Left renal pelvis (tissue), 4 donors: ENCODE measurements at regions not wholly inside any gene's neighbourhood (a gene's known extent, or its start where the extent isn't known, plus 50 kb on each side); places are given as distances from the start of the nearest gene placed in this dataset.

Experiments
- DNase-seq, 4 donors: peaks; one replicate each; pipeline ENCODE4 v3.0.0-alpha.2; 2013; ENCODE audit warnings: low read depth in 4 of 4, low spot score in 3 of 4

DNA sequence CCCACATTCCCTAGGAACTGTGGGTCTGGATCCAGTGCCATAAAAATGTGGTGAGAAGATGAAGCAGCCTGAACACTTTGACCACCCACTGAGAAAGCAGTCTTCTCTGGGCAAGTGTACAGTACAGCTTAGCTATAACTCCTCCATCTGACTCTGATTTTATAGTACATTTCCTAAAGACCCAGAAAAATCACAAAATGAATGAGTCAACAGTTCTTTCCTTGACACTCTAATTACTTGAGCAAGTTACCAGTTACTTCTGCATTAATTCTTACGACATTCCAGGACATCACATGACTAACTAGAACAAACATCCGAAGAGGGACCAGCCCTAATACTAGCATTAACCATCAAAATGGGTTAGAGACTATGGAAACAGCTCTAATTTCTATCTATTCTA, 148.1 kb upstream of the PEX5L start:
- no peak for DNase-seq

DNA sequence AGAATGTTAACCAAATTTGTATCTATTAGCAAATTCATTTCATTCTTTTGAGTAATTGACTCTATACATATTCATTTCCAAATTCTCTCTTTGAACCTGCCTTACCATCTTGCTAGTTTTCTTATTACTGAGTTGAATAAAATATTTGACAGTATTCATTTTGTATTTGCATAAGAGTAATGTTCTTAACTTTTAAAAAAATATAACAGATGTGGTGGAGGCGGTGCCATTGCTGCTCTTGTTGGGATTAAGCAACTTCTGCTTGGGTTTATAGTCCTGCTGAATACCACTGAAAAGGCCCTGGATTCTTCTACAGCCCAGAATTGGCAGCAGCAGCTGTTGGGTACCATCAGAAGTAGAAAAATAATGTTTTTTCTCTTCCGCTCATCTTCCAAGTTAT, 148.9 kb upstream of the PEX5L start:
- no peak for DNase-seq

DNA sequence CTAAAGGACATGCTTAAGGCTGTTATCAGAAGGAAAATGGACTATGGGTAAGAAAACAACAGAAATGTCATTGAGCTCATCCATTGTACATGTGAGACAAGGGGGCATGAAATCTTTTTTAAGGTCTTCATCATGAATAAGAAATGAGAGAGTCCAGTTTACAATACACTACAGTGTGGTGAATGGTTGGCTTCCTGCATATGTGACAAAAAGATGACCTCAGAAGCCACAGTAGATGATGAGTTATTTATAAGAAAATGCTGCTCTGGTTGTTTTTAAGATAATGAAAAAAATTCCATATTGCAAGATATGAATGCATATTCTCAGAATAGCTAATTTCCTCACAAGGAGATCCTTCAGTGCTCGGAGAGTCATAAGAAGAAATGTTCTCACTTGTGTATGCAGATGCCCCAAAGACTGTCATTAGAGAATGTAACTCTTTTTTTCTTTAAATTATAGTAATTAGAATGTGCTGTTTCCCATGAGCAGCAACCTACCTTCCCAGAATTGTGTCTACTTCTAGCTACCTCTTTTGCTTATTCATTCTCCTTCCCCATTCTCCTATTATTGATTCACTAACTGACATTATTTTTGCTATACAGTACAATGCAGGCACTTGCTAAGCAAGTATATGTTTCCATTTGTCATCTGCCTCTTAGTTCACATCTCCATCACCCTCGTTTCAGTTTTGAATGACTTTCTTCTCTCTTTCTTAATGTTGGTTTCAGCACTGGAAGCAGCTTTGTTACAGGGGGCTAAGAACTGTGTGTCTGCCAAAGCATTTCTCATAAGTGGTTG, 152.0 kb upstream of the PEX5L start:
- no peak for DNase-seq

DNA sequence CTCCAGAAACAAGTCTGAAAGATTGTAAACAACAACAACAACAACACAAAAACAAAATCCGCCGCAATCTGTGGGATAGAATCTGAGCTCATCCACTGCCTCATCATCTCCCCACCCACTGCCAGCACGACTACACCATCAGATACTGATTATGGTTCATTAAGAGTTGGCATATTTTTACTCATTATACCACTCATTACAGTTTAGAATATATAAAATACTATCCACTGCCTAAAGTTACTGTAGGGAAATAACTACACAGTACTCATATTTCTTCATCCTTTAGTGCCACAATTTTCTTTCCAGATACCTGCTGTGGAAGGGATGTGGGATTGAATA, 152.5 kb upstream of the PEX5L start:
- DNase-seq = no peak

DNA sequence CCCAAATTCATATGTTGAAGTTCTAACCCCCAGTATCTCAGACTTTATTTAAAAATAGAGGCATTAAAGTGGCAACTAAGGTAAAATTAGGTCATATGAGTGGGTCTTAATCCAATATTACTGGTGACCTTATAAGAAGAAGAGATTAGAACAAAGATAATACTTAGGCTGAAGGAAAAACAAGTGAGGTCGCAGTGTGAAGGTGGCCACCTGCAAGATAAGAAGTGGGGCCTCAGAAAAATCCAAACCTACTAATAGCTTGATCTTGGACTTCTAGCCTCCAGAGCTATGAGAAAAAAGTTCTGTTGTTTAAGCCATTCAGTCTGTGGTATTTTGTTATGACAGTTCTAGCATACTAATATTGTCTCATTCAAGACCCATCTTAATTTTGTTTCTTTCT, 159.9 kb upstream of the PEX5L start:
- DNase-seq = no peak

DNA sequence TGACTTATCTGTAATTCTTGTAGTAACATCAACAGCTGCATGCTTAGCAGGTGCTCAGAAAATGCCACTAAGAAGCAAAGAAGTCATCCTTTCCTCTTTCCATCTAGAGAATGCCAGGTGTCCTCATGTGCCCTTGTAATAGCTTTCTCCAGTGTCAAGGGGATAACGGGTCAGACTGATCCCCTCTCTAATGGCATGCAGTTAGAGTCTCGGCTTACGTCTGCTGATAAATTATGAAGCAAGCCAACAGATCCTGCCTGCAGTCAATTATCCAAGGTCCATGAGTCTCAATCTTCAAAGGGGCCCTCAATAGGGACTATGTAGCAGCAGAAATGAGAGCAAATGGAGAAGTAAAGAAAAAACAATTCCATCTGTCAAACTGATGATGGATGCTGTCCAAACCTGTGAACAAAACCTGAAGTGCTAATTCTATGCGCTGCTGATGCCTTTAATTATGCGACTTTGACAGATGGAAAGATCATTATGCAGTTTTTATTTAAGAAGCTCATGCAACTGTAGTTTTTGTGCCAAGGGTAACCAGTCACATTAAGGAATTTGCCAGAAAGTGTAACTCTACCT, 162.8 kb upstream of the PEX5L start:
- no peak for DNase-seq

DNA sequence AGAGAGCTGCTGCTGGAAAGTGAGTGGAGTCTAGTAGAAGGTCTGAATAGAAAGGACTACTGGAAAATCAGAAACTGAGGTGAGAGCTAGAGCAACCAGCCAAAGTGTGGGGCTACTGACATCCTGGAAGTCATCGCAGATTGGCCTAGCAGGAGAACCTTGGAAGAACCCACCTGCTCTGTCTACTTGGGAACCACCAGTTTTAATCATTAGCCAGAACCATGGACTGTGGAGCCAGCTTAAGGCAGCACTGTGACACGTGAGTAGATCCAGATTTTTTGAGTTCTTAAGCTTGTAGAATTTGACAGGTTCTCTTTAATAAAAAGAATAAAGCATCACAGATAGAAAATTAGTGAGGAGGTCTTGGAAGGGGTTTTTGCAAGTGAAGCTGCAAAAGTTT, 179.1 kb upstream of the PEX5L start:
- DNase-seq = no peak

DNA sequence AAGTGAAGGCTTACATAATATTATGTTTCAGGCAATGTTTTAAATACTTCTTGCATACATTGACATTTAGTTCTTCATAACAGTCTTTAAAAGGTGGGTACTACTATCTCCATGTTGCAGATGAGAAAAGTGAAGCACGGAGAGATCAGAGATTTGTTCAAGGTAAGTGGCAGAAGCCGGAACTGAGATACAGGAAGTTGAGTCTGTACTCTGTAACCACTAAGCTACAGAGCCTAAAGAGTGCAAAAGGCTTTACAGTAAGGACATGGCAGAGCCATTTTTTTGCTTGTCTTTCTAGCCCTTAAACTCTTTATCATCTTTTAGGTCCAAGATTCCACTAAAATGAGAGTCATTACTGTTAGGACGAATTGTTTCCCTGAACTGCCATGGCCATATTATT, 186.5 kb upstream of the PEX5L start:
- no peak for DNase-seq

DNA sequence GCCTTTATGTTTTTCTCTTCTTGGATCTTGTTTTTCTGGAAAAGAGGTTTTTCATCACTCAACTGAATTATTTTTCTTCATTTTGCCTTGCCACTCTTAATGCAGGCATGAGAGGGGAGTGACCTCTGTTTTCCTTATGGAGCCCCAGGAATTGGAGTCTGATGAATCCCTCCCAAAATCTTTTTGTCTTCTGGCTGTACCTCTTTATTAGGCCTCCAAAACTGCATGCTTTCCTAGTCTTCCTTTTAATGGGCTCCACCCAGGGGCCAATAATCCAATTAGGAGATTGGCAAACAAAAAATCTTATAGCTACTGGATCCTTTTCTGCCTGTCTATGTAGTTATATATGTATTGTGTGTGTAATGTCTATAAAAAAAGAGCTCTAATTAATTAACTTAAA, 192.4 kb upstream of the PEX5L start:
- no peak for DNase-seq

DNA sequence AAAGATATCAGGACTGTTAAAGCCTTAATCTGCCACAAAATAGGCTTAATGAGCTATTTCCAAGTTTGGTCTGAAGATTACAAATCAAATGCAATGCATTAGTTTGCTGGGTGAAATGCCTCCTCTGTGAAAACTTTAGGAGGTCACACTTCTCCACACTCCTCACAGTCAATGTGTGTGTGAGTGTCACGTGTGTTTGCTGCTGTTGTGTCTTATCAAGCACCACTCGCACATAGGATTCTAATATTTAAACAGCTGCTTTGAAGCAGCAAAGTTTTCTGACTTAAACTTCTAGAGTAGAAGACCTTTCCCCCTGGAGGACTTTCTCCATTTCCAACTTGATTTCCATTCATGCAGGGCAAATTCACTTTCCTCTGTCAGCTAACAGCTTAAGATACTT, 203.2 kb upstream of the PEX5L start:
- DNase-seq = no peak

DNA sequence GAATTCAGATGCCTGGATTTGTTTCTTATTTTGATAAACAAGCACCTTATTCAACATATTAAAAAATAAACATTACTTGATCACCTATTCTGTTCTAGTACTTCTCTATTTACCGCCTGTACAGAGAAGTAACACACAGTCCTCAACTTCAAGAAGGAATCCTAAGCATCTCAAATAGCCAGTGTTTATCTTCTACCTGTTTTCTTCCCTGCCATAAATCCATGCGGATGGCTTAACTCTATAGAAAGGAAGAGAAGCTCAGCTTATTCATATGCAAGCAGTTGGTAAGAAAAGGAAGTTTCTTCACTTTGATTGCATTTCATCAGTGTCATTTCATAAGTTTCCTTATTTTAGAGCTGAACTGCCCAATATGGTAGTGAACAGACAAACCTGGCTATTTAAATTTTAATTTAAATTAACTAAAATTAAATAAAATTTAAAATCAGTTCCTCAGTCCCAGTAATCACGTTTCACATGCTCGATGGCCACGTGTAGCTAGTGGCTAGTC, 210.0 kb upstream of the PEX5L start:
- DNase-seq = no peak

DNA sequence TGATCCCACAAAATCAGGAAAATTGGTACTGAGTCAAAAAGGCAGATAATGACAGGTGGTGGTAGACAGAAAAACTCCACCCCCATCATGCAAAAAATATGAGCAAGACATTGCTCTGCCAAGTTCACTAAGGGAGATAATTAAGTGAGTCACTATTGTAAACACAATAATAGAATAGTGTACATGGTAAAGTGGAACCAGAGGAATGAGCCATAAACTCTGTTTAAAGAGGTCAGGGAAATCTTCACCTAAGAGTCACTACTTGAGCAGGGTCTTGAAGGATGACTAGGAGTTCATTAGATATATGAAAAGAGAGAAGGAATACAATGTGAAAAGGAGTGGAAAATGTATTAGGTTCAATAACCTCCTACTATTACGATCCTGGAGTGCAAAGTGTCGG, 213.4 kb upstream of the PEX5L start:
- DNase-seq = no peak

DNA sequence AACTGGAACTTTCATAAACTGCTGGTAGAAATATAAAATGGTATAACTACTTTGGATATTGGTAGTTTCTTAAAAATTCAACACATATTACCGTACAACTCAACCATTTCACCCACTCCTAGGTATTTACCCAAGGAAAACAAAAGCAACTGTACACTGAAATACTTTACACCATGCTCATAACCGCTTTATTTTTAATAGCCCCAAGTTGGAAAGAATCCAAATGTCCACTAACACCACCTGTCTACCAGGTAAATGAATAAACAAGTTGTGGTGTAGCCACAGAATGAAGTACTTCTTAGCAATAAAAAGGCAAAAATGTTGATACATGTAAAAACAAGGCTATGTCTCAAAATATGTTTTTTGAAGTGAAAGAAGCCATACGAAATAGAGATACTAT, 215.9 kb upstream of the PEX5L start:
- DNase-seq = no peak

DNA sequence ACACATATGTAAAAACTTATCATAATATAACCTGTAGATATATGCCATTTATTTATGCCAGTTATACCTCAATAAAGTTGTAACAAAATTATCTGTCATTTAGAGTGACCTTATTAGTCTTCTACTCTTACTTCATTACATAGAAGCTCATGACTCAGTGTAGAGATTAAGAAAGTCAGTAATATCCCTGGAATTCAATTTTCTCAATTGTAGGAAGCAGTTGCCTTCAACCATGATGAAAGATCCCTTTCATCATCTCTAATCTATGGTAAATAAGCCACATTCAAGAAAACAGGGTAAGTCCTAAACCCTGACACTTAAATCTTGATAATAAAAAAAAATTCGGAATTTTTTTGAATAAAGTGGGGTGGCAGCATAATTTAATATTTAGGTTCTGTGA, 216.5 kb upstream of the PEX5L start:
- no peak for DNase-seq

DNA sequence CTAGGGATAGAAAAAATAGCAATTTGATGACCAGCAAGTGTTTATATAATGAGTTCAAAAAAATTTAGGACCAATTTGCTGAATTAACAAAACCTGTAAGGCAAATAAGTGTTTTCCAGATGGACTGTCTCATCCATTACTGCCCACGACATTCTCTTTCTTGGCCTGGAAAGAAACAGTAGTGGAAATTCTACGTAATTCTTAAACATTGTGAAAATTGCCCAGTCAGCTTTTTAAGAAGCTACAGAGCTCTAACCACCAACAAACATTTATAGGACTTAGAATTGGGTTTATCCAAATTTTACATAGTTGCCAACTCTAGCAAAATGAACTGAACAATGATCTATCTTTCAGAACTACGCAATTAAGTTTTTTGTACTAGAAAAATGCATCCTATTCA, 227.7 kb upstream of the PEX5L start:
- DNase-seq = no peak

DNA sequence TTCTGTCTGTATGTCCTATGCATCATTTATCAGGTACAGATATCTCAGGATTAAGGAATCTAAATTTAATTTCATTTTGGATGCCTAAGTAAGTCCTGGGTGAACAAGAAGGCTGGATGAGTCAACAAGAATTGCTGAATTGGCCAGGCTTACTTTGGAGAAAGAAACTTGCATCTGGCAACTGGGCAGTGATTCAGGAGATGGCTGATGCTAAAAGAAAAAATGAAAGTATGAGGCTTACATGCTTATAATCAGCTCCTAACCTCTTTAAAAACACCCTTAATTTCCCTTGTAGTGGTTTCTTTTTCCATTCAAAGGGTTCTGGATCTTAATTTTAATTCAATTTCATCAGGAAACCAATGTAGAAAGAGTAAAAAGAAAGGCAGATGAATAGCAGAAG, 228.8 kb upstream of the PEX5L start:
- DNase-seq = no peak

DNA sequence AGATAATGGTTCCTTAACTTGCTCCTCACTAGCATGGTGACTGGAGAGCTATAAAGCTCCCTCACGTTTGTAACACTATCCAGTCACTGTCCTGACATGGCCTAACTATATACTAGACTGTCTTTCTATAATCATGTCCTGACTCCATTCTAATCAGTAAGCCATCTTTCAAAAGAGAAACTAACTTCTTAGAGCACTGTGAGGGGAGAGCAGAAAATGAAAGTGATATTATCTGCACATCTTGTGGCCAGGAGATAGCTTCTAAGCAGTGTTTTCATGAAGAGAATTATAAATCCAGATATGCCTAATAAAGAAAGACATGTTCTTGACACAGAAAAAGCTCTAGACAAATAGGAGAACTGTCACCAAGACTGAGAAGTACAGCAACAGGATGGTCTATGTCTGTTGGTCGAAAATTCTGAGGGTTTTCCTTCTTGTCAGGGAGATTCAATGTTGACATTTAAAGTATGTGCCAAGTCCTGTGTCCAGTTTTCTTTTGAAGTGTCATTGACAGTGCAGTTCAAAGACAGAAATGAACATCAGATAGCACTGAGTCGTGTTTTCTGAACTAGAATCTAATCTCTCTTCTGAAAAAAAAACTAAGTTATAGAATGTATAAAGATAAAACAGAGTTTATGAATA, 230.6 kb upstream of the PEX5L start:
- no peak for DNase-seq

DNA sequence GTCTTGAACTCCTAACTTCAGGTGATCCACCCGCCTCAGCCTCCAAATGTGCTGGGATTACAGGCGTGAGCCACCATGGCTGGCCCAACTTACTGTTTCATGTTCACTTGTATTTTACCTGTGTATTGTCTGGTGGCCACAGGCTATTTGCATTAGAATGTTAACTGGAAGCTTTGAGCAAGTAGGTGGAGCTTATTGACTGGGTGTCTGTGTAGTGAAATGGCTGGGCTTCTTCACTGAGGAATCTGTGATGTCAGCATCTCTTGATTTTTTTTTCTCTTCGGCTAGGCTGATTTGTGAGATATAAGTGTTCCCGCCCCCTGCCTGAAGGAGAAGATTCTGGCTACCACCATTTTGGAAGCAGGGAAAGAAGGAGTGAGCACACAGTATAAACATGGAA, 237.8 kb upstream of the PEX5L start:
- DNase-seq = no peak

DNA sequence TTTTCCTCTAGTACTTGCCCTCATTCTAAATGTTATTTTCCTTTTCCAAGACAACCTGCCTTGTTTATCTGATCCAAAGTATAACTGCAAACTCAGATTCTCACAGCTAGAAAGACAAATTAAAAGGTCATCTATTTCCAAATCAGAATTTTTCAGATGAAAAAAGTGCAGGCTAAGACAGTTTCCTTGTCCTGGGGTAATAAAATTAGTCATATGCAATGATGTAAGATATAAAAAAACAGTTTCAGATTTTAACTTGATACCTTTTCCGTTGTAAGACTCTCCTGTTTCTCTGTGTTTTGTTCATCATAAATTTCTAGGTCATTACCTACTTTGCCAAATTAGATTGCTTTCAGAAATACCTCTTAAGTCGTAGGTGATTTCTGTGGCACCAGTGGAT, 238.4 kb upstream of the PEX5L start:
- no peak for DNase-seq

DNA sequence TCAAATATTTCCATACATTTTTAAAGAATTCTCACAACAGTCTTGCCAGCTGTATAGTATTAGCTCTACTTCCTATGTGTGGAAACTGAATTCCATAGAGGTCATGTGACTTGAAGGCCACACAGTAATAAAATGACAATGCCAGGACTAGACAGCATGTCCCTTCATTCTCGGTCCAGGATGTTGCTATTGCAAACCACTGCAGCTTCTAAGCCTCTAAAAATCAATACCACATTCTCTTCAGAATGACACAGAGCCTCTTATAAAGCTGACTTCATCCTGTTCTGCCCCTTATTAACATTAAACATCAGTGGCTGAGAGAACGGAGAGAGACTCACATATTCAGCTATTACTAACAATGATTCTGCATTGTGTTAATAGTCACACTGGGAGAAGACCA, 240.3 kb upstream of the PEX5L start:
- no peak for DNase-seq

DNA sequence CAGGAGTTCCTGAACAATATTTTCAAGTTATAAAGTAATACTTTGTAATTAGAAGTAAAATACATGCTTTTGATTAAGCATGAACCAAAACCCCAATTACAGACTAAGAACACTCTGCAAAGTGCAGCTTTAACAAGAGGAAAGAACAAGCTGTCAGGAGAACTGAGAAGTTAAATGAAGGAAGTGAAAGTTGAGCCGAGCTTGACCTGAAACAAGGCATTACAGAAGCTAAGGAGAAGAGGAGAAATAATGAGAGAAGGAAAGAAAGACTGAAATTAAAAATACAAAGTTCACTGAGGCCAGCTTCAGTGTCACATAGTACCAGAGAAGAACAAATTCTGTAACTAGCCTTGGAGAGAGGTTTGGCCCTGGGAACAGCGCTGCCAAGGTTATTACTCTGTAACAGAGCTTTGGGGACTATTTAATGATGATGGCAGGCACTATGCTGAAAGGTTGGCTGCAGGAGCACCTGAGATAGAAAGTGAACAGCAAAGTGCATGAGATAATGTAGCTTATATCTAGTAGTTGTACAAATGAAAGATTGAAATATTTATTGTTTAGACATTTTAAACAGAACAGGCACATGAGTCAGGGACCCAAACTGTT, 241.9 kb upstream of the PEX5L start:
- DNase-seq = no peak

DNA sequence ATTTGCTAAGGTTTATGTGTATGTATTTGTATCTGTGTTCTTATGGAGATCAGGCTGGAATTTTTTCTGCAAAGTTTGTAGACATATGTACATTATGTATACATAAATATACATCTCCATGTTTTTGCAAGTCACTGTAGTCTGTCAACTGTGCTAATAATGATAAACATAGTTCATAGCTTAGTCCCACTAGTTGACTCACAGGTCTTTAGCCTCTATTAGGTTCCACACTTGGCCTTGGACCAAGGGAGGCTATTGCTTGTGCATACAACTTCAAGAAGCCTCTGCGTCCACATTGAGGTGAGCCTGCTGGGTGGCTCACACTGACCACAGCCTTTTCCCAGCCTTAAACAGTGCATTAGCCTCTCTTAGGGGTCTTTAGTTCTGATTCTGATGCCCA, 243.8 kb upstream of the PEX5L start:
- no peak for DNase-seq
